Hepatic stellate cell (primary cell): ENCODE measurements at regions not wholly inside any gene's neighbourhood (a gene's known extent, or its start where the extent isn't known, plus 50 kb on each side); places are given as distances from the start of the nearest gene placed in this dataset.
"Not testable (repeated sequence)": the region's sequence is repeated elsewhere in the genome, so short reads cannot be mapped to it uniquely, and the experiment has no call there.

Experiments used
- DNase-seq: peaks from one replicate; pipeline ENCODE4 v3.0.0; 2011; ENCODE audit warnings: low spot score

DNA sequence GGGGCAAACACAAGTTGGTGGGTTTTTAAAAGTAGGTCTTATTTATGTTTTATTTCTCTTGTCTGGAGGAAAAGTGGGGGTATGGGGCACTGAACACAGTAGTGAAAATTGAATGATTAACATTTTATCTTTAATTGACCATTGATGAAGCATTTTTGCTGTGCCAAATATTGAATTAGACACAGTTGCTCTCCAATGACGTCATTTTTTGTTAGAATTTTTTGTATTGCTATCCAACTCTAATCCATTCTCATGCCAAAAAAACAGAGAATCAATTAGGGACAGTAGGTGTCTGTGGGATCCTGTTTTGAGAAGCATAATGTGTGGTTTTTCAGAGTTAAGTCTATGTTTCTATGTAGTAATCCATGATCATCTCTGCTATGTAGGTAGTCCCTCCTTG is 1032.8 kb downstream of the STPG2 start:
- DNase-seq, result no peak

DNA sequence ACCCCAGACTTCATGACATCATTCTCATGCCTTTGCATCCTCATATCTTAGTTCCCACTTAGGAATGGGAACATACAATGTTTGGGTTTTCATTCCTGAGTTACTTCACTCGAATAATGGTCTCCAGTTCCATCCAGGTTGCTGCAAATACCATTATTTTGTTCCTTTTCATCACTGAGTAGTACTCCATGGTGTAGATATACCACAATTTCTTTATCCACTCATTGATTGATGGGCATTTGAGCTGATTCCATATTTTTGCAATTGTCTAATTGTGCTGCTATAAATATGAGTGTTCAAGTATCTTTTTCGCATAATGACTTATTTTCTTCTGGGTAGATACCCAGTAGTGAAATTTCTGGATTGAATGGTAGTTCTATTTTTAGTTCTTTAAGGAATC is 1026.8 kb downstream of the STPG2 start:
- no peak for DNase-seq

DNA sequence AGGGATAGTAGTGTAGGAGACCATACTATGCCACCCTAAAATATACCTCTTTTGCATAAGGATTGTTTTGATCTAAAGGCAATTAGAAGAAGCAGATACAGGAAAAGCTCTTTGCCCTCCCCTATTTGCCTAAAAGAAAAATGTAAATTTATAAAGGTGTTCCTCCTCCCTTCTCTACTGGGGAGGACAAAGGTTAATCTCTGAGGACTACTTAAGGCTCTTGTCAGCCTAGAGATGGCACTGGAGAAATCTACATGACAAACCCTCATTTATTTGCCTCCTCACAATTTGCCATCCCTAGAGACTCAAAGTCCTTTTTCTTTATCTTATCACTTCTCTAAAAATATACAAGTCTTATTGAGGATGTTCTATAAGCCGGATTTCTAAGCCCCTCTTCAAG is 1021.8 kb downstream of the STPG2 start:
- DNase-seq, result no peak

DNA sequence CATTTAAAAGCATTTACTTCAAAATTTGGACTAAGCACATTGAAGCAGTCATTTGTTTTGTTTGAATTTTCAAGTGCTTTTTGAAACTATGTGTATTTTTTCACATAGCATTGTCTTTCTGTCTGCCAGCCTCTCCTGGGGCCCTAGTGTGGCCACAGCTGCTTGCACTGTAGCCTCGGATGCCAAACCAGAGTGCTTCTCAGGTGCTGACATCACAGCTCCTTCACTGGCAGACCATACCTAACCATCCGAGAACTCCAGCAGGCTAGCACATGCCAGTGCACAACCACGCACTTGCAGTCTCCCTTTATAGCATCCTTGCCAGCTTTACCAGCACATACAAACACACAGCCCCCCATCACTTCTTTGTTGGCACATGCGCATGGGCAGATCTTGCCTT is 1019.7 kb downstream of the STPG2 start:
- DNase-seq, result no peak

DNA sequence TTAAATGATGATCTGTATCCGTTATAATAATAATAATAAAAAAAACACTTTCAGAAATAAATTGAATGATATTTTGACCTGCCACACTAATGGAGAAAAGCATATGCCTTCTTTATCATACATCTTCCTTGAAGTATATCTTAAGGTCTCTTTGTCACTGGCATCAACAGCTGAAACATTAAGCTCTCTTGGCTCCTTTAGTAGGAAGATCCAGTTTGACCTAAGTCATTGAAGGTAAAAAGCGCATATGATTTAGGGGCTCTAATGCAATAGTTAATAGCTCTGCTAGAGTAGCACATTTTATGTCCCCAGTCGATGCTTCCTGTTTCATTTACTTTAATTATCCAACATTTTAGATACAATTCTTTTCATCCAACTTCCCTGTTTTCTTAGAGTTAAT is 1010.8 kb downstream of the STPG2 start:
- DNase-seq, result no peak

- no peak for DNase-seq
Observed at GRCh38 chr4:97134456-97134855, 1008.8 kb downstream of the STPG2 start.

DNA sequence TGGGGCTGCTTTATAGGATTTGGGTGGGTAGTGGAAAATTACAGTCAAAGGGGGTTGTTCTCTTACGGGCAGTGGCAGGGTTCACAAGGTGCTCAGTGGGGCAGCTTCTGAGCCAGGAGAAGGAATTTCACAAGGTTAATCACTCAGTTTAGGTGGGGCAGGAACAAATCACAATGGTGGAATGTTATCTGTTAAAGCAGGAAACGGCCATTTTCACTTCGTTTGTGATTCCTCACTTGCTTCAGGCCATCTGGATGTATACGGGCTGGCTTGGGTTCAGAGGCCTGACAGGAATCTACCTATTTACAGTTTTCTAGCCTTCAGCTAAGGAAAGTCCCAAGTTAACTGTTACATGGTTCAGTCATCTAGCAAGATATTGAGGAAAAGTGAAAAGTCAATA is 1003.5 kb downstream of the STPG2 start:
- DNase-seq, result no peak

DNA sequence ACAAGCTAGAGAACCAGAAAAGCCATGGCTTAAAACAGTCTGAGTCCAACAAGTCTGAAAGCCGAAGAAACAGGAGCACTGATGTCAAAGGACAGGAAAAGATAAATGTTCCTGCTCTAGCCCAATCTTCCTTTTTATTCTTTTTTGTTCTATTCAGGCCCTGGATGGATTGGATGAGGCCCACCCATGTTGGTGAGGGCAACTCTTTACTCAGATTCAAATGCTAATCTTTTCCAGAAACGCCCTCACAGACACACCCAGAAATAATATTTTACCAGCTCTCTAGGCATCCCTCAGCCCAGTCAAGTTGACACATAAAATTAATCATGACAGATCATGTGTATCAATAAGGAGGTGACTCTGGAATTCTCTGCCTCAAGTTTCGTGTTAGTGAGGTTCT is 1002.7 kb downstream of the STPG2 start:
- DNase-seq, result no peak

GRCh38 chr4:97141332-97141731 is 1001.9 kb downstream of the STPG2 start:
- DNase-seq, result not testable (repeated sequence)

DNA sequence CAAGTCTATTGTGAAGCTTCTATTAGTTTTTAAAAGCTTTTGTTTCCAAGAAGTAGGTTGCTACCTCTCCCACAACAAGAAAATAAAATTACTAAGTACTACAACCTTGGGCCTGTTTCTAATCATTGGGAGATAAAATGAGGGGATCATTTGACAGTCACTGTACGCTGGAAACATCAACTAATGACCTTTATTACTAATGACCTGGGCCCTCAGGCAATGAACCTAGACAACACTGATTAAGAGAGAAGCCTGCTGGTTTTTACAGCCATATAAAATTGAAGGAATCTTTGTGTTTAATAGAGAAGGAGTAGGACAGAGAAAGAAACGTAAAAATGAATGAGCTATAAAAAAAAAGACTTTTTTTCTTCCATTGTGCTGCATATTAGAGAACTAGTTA is 1000.9 kb downstream of the STPG2 start:
- DNase-seq, result no peak

GRCh38 chr4:97142893-97143292 is 1000.4 kb downstream of the STPG2 start:
- DNase-seq, result no peak

DNA sequence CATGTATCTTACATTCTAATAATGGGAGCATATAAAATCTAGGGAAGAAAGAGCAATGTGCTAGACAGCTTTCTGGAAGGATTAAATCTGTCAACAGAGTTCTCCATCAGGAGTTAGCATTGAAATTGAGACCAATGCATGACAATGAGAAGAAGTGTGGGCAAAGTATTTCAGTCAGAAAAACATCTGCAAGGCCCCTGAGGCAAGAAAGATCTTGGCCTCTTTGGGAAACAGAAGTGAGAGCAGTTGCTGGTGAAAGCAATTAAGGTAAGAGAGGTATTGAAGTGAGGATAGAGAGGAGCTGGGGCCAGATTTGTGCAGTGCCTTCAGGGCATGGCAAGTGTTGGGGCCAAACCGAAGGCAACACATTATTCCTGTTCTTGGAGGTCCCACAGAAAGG is 999.1 kb downstream of the STPG2 start:
- DNase-seq, result no peak

- no peak for DNase-seq
Observed at GRCh38 chr4:97150966-97151365, 992.3 kb downstream of the STPG2 start.

DNA sequence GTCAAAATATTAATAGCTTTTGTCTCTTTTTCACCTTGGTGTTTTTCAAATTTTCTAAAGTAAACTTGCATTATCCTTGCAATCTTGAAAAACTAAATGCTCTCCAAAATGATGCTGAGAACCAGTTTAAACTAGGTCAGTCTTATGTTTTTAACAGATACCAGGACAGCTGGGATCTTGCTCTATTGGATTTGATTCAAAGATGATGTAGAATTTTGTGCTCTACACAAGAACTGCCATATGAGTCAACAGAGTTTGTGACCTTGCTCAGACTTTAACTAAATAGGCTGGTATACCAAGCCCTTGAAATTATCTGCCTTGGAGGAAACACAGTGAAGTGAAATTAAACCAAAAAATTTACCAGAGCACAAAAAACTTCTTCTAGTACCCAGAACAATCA is 991.1 kb downstream of the STPG2 start:
- no peak for DNase-seq

- no peak for DNase-seq
Observed at GRCh38 chr4:97153042-97153441, 990.2 kb downstream of the STPG2 start.

DNA sequence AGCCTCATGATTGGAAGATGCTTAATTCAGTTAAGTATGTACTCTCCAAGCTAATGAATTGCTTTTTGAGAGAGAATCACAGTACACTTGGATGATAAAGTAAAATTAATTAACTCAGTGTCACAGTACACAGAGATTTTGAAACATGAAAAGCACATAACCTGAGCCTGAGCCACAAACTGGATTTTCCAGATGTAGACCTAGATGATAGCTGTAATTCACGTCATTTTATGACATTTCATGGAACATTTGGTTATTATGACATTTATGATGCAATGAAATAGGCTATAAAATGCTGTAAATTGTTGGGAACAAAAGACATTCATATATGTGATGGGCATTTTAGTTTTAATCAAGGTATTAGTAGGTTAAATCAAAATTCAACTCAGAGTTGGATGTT is 983.7 kb downstream of the STPG2 start:
- no peak for DNase-seq

DNA sequence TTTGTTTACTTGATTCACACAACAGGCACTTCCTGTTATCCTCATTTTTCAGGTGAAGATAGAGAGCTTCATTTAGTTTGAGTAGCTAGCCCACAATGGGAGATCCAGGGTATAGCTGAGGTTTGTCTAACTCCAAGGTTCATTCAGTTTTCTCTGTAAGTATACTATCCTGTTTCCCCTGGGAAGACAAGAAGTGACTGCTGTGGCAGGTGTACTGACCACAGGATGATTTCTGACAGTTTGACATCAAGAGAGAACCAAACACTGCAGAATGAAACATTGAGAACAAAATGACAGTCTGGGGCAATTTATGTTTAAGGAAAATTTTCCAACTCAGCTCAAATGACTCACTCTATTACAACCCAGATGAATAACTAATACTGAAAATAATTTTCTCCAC is 958.0 kb downstream of the STPG2 start:
- DNase-seq, result no peak

DNA sequence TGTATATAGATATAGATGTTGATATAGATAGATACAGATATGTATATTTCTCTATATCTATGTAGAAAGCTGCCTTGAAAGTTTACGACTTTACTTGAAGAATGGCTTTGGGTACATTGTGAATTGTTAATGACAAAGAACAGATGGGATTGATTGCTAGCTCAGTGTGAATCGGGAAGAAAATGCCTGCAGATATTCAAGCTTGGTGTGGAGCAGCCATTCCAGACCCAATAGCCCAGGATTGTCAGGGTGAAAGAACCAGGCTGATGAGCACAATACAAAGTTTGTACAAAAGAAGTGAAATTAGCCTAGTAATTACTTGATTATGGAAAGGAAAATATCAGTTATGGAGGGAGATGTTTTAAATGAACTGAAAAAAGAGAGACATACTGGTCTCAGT is 946.2 kb downstream of the STPG2 start:
- DNase-seq, result no peak

- DNase-seq, result no peak
Observed at GRCh38 chr4:97208749-97209148, 934.5 kb downstream of the STPG2 start.

DNA sequence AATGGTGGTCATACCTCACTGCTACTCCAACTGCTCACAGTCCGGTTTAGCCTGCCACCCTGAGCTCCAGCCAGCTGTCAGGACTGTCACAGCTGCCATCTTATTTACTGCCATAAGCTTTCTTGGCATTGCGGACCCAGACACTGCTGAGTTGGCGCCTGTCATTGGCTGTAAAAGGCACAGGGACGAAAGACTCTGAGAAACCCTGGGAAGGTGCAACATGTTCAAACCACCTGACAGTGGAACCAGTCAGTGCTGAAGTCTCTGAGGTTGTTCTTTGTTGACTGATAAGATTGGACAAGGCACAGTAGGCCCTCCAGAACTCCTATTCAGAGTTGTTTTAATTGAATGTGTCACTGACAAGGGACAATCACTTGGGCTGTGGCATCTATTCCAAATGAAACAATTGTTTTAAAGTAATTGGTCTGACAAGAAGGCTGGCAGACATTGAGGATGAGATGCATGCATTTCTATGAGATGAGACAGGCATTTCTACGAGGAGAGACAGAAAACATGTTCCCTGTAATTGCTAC is 927.8 kb downstream of the STPG2 start:
- no peak for DNase-seq

- DNase-seq, result no peak
Observed at GRCh38 chr4:97216046-97216445, 927.2 kb downstream of the STPG2 start.

DNA sequence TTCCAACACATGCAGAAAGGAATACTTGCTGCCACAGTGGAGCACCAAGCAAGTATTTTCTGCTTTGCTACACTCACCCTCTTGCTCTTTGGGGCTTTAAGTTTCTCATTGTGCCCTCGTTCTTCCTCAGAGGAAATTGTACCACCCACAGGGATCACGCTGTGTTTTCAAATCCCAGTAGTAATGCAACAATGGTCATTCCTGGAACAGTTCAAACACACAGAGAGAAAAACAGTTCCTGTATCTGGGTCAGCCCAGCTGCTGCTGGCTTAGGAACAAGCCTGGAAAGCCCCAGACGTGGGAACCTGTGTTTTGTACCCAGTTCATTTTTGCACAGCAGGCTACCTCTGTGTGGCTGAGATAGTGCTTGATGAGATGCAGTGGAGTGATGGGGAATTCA is 907.8 kb downstream of the STPG2 start:
- no peak for DNase-seq

DNA sequence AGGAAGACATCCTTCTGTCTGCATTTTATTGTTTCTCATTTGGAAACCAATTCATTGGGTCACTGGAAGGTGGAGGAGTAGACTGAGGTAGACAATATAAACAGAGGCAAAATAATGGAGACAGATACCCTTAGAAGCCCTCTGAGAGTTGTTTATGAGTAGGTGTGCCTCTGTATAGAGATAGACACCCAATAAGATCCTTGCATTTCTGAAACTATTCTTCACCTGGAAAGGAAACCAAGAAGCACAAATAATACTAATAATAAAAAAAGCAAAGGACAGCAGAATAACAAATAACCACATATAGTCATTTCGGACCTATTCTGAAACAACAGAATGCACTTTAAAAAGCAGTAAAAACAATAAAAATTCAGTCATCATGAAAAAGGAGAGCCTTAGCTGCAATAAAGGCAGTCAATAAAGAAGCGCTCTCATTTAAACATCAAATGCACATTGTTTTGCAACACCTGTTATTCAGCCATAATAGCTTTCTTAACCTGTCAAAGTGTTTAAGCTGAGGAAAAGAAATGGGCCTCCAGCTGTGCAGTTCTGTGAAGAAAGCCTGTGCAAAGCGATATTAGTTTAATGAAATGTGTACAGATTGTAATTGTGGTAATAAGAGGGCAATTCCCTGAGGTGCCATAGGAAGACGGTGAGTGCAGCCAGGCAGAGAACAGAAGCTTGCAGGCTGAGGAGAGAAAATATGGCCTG is 904.2 kb downstream of the STPG2 start:
- no peak for DNase-seq

DNA sequence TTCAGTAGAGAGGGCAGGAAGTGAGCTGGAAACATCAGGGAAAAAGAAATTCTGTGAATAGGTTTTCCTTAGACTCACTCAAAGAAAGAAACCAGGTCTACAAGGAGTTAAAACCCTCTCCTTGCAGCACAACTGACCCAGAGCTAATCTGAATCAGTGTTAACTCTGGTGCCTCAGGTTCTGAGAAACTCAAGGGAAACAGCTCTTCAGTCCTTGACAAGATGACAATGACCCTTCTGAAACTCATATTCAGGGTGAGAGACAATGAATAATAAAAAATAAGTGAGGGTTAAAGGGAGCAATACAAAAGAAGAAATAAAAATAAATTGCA is 903.6 kb downstream of the STPG2 start:
- no peak for DNase-seq
